ENCODE measurements at regions not wholly inside any gene's neighbourhood (a gene's known extent, or its start where the extent isn't known, plus 50 kb on each side); places are given as distances from the start of the nearest gene placed in this dataset.

DNA sequence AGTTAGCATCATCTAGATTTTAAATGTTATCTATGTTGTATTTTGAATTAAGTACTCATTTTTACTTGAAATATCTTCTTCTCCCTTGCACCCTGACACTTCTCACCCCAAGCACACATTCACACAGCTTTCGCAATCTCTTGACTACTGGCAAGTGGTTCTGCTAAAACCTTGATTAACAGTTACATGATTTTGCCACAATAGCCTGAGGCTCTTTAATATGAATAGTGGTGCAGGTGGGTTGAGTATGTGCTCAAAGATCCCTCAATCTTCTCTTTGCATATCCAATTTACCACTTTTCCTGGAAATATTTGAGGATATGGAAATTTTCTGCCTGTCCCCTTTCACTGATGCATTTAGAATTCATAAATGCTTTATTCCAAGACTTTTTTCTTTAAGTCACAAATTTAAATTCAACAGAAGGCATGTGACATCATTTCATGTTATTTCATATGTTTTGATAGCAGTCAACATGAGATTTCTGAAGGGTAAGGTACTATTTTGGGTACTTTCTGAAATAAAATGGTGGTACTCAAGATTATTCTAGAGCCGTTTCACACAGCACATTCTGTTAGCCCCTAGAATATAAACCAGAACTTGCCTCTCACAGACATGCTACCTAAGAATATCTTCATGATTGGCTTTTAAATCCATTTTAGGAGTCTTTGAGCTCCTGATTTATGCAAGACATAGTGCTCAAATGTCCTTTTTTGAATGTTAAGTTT lies 339.7 kb downstream of the RPRM start:
- peaks cover 5% of the 10 kb centered on the region; the same call in 1 of the 2 replicates for H3K9me3 ChIP-seq (ENCODE audit: control insufficient read depth, insufficient read depth, low read length)
- no peak overlapping the region for H3K27ac ChIP-seq (ENCODE audit: low read depth, low read length)
- POLR2A ChIA-PET = no interaction called here
- H3K4me3 ChIP-seq (ENCODE audit: low read depth, low read length) = no peak overlapping the region
- no peak for DNase-seq (ENCODE audit: low read depth, low spot score)
- no peaks in the 10 kb centered on the region for H3K27me3 ChIP-seq (ENCODE audit: control insufficient read depth, insufficient read depth, low read length)
- TF ChIP-seq, protein P1, sequence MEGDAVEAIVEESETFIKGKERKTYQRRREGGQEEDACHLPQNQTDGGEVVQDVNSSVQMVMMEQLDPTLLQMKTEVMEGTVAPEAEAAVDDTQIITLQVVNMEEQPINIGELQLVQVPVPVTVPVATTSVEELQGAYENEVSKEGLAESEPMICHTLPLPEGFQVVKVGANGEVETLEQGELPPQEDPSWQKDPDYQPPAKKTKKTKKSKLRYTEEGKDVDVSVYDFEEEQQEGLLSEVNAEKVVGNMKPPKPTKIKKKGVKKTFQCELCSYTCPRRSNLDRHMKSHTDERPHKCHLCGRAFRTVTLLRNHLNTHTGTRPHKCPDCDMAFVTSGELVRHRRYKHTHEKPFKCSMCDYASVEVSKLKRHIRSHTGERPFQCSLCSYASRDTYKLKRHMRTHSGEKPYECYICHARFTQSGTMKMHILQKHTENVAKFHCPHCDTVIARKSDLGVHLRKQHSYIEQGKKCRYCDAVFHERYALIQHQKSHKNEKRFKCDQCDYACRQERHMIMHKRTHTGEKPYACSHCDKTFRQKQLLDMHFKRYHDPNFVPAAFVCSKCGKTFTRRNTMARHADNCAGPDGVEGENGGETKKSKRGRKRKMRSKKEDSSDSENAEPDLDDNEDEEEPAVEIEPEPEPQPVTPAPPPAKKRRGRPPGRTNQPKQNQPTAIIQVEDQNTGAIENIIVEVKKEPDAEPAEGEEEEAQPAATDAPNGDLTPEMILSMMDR (IDR thresholded peaks at IDR 0.05; ENCODE audit: low read depth, low read length) = no peak
- CTCF ChIA-PET = no interaction called here

GRCh38 chr2:153136216-153136615 lies 342.3 kb downstream of the RPRM start:
- DNase-seq (ENCODE audit: low read depth, low spot score) = no peak
- TF ChIP-seq, protein P1 (IDR thresholded peaks at IDR 0.05; ENCODE audit: low read depth, low read length) = no peak
- no peak overlapping the region for H3K4me3 ChIP-seq (ENCODE audit: low read depth, low read length)
- ChIA-PET CTCF (no interaction called here), POLR2A (no interaction called here)
- no peak overlapping the region for H3K27ac ChIP-seq (ENCODE audit: low read depth, low read length)
- peaks cover 5% of the 10 kb centered on the region; the same call in 1 of the 2 replicates for H3K9me3 ChIP-seq (ENCODE audit: control insufficient read depth, insufficient read depth, low read length)
- no peaks in the 10 kb centered on the region for H3K27me3 ChIP-seq (ENCODE audit: control insufficient read depth, insufficient read depth, low read length)

DNA sequence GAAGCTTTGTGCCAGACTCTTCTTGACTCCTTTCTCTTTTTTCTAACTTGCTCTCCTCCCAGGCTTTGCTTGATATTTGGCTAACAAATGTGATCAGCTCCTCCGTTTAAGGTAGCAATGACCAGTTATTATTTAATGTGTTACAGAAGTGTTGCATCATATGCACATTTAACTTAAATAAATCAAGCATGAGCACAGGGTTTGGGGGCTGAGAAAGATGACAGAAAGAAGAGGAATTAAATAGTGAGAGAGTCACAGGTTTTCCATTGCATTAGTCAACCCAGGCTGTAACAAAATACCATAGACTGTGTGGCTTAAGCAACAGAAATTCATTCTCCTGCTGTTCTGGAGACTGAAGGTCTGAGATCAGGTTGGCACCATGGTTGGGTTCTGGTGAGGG lies 343.8 kb downstream of the RPRM start:
- H3K27ac ChIP-seq (ENCODE audit: low read depth, low read length) = no peak overlapping the region
- ChIA-PET CTCF (no interaction called here), POLR2A (no interaction called here)
- H3K27me3 ChIP-seq (ENCODE audit: control insufficient read depth, insufficient read depth, low read length) = no peaks in the 10 kb centered on the region
- no peak overlapping the region for H3K4me3 ChIP-seq (ENCODE audit: low read depth, low read length)
- TF ChIP-seq, protein P1 (IDR thresholded peaks at IDR 0.05; ENCODE audit: low read depth, low read length) = no peak
- no peak for DNase-seq (ENCODE audit: low read depth, low spot score)
- H3K9me3 ChIP-seq (ENCODE audit: control insufficient read depth, insufficient read depth, low read length) = peaks cover 7% of the 10 kb centered on the region; the same call in 1 of the 2 replicates

DNA sequence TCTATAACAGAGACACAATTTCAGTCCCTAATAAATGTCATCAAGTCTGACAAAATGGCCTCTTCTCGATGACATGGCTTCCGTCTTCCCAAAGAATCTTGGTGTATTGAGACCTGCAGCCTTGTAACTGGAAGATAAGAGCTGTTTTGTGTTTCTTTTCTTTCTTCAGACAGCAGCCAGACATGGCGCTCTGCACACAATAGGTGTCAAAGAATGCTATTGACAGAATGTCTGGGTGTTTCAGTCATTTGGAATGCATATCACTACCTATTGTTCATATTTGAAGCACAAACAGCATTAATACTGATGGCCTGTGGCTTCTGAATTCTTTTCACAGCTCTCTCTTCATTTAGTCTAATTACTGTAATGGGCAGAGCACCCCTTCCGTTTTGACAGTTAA lies 344.8 kb downstream of the RPRM start:
- ChIA-PET CTCF (no interaction called here), POLR2A (no interaction called here)
- DNase-seq (ENCODE audit: low read depth, low spot score) = no peak
- TF ChIP-seq, protein P1 (IDR thresholded peaks at IDR 0.05; ENCODE audit: low read depth, low read length) = no peak
- peaks cover 7% of the 10 kb centered on the region; the same call in 1 of the 2 replicates for H3K9me3 ChIP-seq (ENCODE audit: control insufficient read depth, insufficient read depth, low read length)
- H3K4me3 ChIP-seq (ENCODE audit: low read depth, low read length) = no peak overlapping the region
- H3K27ac ChIP-seq (ENCODE audit: low read depth, low read length) = no peak overlapping the region
- no peaks in the 10 kb centered on the region for H3K27me3 ChIP-seq (ENCODE audit: control insufficient read depth, insufficient read depth, low read length)

GRCh38 chr2:153132418-153132817 lies 346.1 kb downstream of the RPRM start:
- no peak overlapping the region for H3K27ac ChIP-seq (ENCODE audit: low read depth, low read length)
- CTCF ChIA-PET = no interaction called here
- no peak overlapping the region for H3K4me3 ChIP-seq (ENCODE audit: low read depth, low read length)
- TF ChIP-seq, protein P1 (IDR thresholded peaks at IDR 0.05; ENCODE audit: low read depth, low read length) = no peak
- no peaks in the 10 kb centered on the region for H3K27me3 ChIP-seq (ENCODE audit: control insufficient read depth, insufficient read depth, low read length)
- DNase-seq (ENCODE audit: low read depth, low spot score) = no peak
- peaks cover 7% of the 10 kb centered on the region; the same call in 1 of the 2 replicates for H3K9me3 ChIP-seq (ENCODE audit: control insufficient read depth, insufficient read depth, low read length)
- POLR2A ChIA-PET = no interaction called here

Measured in AG04450 (cell line).